Naive B cell (primary cell): ENCODE measurements at regions not wholly inside any gene's neighbourhood (a gene's known extent, or its start where the extent isn't known, plus 50 kb on each side); places are given as distances from the start of the nearest gene placed in this dataset.
A peak's percentile ranks its signal among the peaks of the same experiment; 100 is the strongest.

Experiments used
- ATAC-seq, 2 donors: fragments of 150-1000 bp; cut with Tn5 transposase; 2 replicates each; pipeline ENCODE4 v1.10.0; 2021; ENCODE audit warnings: low read depth in 2 of 2, mild to moderate bottlenecking in 2 of 2, moderate library complexity in 2 of 2
- DNase-seq: peaks from one replicate; pipeline ENCODE4 v3.0.0; 2022
- H3K27ac Mint-ChIP-seq, 6 donors: one replicate each; pipeline ENCODE4 v1.8.0; 2020 to 2022; ENCODE audit warnings: mild to moderate bottlenecking in 6 of 6, mixed read lengths in 6 of 6, moderate library complexity in 5 of 6, inconsistent platforms in 2 of 6
- H3K27me3 Mint-ChIP-seq, 3 donors: one replicate each; pipeline ENCODE4 v1.8.0; 2021 to 2022; ENCODE audit warnings: mixed read lengths in 3 of 3, mild to moderate bottlenecking in 1 of 3
- H3K36me3 Mint-ChIP-seq, 2 donors: one replicate each; pipeline ENCODE4 v1.8.0; 2020 to 2022; ENCODE audit warnings: mixed read lengths in 2 of 2, inconsistent platforms in 1 of 2, mild to moderate bottlenecking in 1 of 2
- H3K4me1 Mint-ChIP-seq, 3 donors: one replicate each; pipeline ENCODE4 v1.8.0; 2020 to 2022; ENCODE audit warnings: mixed read lengths in 3 of 3, inconsistent platforms in 1 of 3, mild to moderate bottlenecking in 1 of 3, moderate library complexity in 1 of 3
- H3K4me3 Mint-ChIP-seq, 8 donors: one replicate each; pipeline ENCODE4 v1.8.0; 2020 to 2022; ENCODE audit warnings: mild to moderate bottlenecking in 8 of 8, mixed read lengths in 8 of 8, moderate library complexity in 8 of 8, inconsistent platforms in 2 of 8
- H3K9me3 Mint-ChIP-seq, 7 donors: one replicate each; pipeline ENCODE4 v1.8.0; 2020 to 2022; ENCODE audit warnings: mixed read lengths in 7 of 7, mild to moderate bottlenecking in 5 of 7, inconsistent platforms in 2 of 7, moderate library complexity in 1 of 7

DNA sequence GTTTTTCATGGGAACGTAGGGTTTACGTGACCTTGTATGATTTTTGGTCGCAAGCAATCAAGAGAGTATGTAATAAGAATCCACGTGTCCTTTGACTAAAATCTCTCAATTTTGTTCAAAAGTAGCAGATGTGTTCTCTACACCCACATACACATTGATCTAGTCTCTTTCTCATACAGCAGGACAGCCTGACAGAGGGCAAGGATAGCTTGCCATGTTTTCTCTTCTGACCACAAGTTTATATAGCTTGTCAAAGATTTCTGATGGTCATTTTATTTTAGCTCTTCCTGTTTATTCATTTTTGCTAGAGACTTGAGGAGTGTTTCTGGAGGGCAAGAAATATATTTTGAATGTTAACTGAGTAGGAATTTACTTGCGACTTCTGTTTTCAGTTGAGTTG lies 570.2 kb upstream of the ALCAM start:
- Mint-ChIP-seq H3K4me3 (no peak overlapping the region), H3K36me3 (no peaks in the 10 kb centered on the region), H3K27ac (no peak overlapping the region), H3K27me3 (no peaks in the 10 kb centered on the region), H3K4me1 (no peaks in the 10 kb centered on the region), H3K9me3 (peaks cover 0 to 2% (median 0%) of the 10 kb centered on the region in 7 donors)
- ATAC-seq (no peak), DNase-seq (no peak)

DNA sequence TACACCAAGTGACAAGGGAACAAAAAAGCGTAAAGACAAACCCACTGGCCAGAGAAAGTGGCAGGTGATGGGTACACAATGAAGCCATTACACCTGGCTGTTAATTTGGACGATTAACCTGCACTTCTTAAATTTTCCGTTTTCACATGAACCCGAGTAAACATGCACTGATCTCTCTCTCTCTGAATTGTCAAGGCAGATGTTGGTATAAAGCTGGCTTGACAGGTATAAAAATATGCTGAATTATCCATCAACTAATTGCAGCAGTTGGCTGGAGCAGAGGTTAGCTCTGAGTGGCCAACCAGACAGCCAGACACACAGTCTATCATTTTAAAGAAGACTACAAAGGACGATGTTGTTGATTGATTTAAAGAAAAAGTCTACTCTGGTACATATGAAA lies 561.7 kb upstream of the ALCAM start:
- Mint-ChIP-seq H3K9me3 (peaks cover 0 to 3% (median 0%) of the 10 kb centered on the region in 7 donors), H3K4me3 (no peak overlapping the region), H3K36me3 (no peaks in the 10 kb centered on the region), H3K27ac (no peak overlapping the region), H3K4me1 (no peaks in the 10 kb centered on the region), H3K27me3 (peaks cover 0 to 3% (median 0%) of the 10 kb centered on the region in 3 donors)
- DNase-seq (no peak), ATAC-seq (no peak)

DNA sequence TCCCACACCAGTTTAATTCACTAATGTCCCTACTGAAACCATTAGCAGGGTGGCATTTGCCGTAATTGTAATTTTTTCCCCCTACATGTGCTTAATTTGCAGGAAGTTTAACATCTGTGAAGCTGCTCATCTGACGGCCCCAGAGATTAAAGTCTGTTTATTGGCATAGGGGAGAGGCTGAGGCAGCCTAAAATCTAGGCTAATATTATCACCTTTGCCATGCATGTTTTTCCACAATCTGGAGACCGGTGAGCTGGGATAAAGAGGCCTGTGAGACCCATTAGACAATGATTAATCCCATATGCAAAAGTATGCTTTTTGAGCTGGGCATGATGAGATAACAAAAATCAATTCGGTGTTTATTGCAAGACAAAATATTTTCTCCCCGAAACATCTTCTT lies 561.2 kb upstream of the ALCAM start:
- ATAC-seq (no peak), DNase-seq (no peak)
- no peaks in the 10 kb centered on the region for H3K4me1 Mint-ChIP-seq
- peaks cover 0 to 3% (median 0%) of the 10 kb centered on the region in 3 donors for H3K27me3 Mint-ChIP-seq
- no peaks in the 10 kb centered on the region for H3K36me3 Mint-ChIP-seq
- H3K4me3 Mint-ChIP-seq: no peak overlapping the region
- peaks cover 0 to 3% (median 0%) of the 10 kb centered on the region in 7 donors for H3K9me3 Mint-ChIP-seq
- H3K27ac Mint-ChIP-seq: no peak overlapping the region

DNA sequence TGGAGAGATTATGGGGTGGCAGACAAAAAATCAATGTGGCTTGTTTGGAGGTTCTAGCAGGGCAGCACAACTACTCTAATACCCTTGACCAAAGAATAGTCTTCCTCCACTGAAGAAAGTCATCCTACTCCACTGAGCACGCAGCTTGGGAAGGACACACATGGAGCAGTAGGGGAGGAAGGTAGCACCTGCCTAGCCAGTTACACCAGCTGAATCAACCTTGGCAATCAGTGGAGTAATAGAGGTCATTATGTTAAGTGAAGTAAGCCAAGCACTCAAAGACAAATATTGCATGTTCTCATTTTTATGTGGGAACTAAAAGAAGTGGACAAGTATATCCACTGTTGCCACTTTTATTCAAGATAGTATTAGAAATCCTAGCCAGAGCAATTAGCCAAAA lies 555.8 kb upstream of the ALCAM start:
- Mint-ChIP-seq H3K27me3 (no peaks in the 10 kb centered on the region), H3K4me1 (no peaks in the 10 kb centered on the region), H3K27ac (no peak overlapping the region), H3K4me3 (no peak overlapping the region), H3K36me3 (no peaks in the 10 kb centered on the region), H3K9me3 (peaks cover 0 to 3% (median 0%) of the 10 kb centered on the region in 7 donors)
- DNase-seq: no peak
- ATAC-seq: no peak

DNA sequence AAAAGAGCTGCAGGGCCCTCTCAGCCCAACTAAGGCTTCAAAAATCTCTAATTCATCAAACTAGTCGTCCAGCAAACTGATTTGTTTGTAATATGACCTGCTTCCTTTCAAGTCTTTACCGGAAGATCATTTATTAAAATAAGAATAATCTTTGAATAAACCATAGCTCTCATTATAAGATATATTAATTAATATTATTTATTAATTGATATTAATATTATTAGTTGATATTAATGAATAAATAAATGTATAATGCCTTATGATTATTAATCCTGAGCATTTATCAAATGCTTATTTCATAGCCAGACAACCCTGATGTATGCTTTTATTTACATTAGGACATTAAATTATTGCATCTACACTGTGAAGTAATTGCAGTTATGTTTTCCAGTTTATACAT lies 550.7 kb upstream of the ALCAM start:
- peaks cover under 1 to 9% of the 10 kb centered on the region in 2 donors for H3K36me3 Mint-ChIP-seq
- ATAC-seq (no peak), DNase-seq (no peak)
- H3K4me3 Mint-ChIP-seq: no peak overlapping the region
- H3K27me3 Mint-ChIP-seq: peaks cover 0 to 3% (median 0%) of the 10 kb centered on the region in 3 donors
- no peaks in the 10 kb centered on the region for H3K4me1 Mint-ChIP-seq
- H3K27ac Mint-ChIP-seq: no peak overlapping the region
- H3K9me3 Mint-ChIP-seq: peaks cover 0 to 10% (median 6%) of the 10 kb centered on the region in 7 donors

DNA sequence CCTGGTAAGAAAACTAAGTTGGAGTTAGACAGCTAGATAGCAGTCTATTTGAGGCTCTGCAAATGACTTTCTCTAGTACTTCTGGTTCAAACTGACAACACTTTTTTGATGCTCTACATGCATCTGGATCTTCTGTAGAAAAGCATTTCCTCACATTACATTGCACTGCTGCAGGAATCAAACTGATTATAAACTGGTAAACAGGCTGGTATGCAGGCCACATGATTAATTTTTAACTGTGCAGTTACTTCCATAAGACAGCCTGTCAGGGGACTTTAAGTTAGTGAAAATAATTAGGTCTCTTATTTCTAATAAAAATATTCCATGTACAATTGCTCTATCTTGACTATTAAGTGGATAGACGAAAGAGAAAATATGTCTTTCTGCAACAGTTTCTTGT lies 550.0 kb upstream of the ALCAM start:
- Mint-ChIP-seq H3K27me3 (peaks cover 0 to 3% (median 0%) of the 10 kb centered on the region in 3 donors), H3K4me3 (no peak overlapping the region), H3K9me3 (peaks cover 0 to 15% (median 10%) of the 10 kb centered on the region in 7 donors), H3K4me1 (no peaks in the 10 kb centered on the region), H3K27ac (no peak overlapping the region), H3K36me3 (peaks cover 5 to 13% of the 10 kb centered on the region in 2 donors)
- no peak for DNase-seq
- ATAC-seq: no peak

DNA sequence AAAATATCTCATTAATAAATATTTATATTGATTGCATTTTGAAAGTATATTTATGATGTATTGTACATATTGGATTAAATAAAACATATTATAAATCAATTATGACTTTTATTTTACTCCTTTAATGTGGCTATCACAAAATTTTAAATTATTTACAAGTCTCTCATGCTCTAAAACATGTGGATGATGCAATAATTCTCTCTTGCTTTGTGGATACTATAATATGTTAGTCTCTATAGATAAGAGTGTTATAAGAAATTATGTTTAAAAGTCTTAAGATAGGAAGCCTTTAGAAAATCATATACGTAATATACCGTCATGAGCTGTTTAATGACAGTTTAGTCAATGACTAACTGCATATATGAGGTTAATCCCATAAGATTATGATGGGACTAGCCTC lies 547.4 kb upstream of the ALCAM start:
- Mint-ChIP-seq H3K36me3 (peaks cover 5 to 13% of the 10 kb centered on the region in 2 donors), H3K4me3 (no peak overlapping the region), H3K27me3 (peaks cover 0 to 3% (median 0%) of the 10 kb centered on the region in 3 donors), H3K9me3 (peaks cover 7 to 27% (median 12%) of the 10 kb centered on the region in 7 donors), H3K27ac (no peak overlapping the region), H3K4me1 (no peaks in the 10 kb centered on the region)
- DNase-seq (no peak), ATAC-seq (no peak)

DNA sequence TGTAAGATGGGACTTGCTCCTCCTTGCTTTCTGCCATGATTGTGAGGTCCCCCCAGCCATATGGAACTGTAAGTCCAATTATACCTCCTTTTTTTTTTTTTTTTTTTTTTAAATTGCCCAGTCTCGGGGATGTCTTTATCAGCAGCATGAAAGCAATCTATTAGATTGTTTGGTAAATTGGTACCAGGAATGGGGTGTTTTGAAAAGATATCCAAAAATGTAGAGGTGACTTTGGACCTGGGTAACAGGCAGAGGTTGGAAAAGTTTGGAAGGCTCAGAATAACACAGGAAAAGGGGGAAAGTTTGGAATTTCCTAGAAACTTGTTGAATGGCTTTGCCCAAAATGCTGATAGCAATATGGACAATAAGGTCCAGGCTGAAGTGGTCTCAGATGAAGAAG lies 545.8 kb upstream of the ALCAM start:
- Mint-ChIP-seq H3K27me3 (peaks cover 0 to 3% (median 0%) of the 10 kb centered on the region in 3 donors), H3K9me3 (peaks cover 7 to 27% (median 12%) of the 10 kb centered on the region in 7 donors), H3K36me3 (peaks cover 5 to 13% of the 10 kb centered on the region in 2 donors), H3K4me3 (no peak overlapping the region), H3K4me1 (no peaks in the 10 kb centered on the region), H3K27ac (no peak overlapping the region)
- DNase-seq (no peak), ATAC-seq (no peak)

DNA sequence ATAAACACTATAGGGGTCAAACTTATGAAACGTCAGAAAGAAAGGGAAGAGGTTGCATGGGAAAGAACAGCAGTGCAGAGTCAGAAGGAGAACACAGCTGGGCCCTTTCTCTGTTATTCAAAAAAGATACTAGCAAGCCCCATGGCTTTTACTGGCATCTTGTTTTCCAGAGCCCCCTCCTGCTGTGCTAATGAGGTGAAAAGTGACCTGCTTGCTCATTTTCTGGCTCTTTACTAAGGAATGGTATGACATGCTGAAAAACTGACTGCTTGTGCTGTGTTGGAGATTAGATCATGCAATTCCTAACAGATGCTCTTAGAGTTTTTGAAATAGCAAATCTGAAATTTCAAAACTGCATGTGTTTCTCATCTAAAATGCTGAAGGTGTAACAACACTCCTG lies 541.6 kb upstream of the ALCAM start:
- H3K27ac Mint-ChIP-seq: no peak overlapping the region
- H3K4me3 Mint-ChIP-seq: no peak overlapping the region
- H3K9me3 Mint-ChIP-seq: peaks cover 7 to 25% (median 11%) of the 10 kb centered on the region in 7 donors
- no peak for DNase-seq
- ATAC-seq: no peak
- no peaks in the 10 kb centered on the region for H3K27me3 Mint-ChIP-seq
- peaks cover 5 to 13% of the 10 kb centered on the region in 2 donors for H3K36me3 Mint-ChIP-seq
- H3K4me1 Mint-ChIP-seq: no peaks in the 10 kb centered on the region

DNA sequence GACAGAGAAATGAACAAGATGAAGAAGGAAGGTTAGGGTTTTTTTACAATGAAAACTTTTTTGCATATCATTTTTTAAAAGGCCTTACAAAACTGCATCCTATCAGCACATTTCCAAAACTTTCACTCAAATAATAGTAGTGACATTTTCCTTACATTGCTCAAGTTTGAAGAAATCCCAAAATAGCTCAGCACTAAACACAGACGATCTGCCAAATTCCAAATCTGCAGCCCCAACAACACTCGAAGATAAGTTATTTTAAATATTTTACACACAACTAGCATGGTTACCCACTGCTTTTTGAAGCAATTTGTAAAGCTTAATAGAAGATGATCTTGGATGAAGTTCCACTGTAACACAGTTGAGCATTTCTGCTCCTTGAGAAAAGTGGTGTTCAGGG lies 535.6 kb upstream of the ALCAM start:
- Mint-ChIP-seq H3K27ac (no peak overlapping the region), H3K9me3 (no peaks in the 10 kb centered on the region), H3K4me3 (no peak overlapping the region), H3K27me3 (no peaks in the 10 kb centered on the region), H3K36me3 (no peaks in the 10 kb centered on the region), H3K4me1 (no peaks in the 10 kb centered on the region)
- DNase-seq (no peak), ATAC-seq (no peak)

DNA sequence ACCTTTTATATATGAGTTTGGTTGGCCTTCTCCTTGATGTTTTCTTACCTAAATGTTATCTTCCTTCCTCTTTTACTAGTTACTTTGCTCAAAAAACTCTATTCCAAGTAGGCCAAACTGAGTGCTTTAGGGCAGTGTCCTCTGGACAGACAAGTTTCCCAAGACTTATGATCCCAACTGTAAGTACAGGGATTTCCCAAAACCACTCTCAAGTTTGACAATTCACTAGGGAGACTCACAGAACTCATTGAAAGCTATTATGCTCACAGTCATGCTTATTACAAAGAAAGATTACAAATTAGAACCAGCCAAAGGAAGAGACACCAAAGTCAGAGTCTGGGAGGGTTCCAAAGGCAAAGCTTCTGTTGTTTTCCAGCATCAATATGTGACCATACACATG lies 534.2 kb upstream of the ALCAM start:
- no peak overlapping the region for H3K4me3 Mint-ChIP-seq
- DNase-seq (no peak), ATAC-seq (no peak)
- H3K27me3 Mint-ChIP-seq: no peaks in the 10 kb centered on the region
- no peaks in the 10 kb centered on the region for H3K4me1 Mint-ChIP-seq
- H3K27ac Mint-ChIP-seq: no peak overlapping the region
- H3K36me3 Mint-ChIP-seq: no peaks in the 10 kb centered on the region
- H3K9me3 Mint-ChIP-seq: no peaks in the 10 kb centered on the region

DNA sequence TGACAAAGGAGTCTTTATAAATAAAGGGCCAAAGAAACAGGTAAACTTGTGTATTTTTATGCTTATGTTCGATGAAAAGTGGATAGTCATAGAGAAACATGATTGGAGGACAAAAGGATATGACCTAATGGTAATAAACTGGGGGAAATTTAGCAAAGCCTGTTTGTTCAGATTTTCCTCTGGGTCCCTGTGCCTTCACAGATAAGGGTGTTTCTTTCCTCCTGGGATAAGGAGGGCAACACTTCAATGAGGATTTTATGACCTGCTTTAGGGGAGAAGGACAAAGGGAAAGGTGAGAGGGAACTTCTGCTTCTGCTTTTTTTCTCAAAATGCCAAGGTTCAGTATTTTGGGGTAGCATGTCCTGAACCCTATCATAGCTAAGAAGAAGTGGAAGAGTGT lies 531.3 kb upstream of the ALCAM start:
- Mint-ChIP-seq H3K9me3 (no peaks in the 10 kb centered on the region), H3K36me3 (no peaks in the 10 kb centered on the region), H3K4me3 (no peak overlapping the region), H3K4me1 (no peaks in the 10 kb centered on the region), H3K27me3 (no peaks in the 10 kb centered on the region), H3K27ac (peak overlapping the region in 1 of 6 donors; percentile 4)
- ATAC-seq: no peak
- no peak for DNase-seq

DNA sequence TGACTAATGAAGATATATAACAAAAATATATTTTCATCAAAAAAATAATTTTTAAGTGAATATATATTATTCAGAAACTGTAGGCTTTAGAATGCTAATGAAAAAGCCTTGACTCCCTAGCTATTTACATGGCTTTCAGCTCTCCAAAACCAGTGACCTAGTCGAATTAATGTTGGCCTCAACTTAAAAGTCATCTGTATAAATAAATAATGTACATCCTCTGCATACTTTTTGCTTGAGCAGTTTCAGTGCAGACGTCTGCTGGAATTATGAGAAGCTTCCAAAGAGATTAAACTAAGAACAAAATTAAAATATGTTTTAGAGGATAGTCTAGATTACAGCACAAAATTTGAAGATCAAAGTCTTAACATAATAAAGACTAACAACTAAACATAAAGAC lies 520.4 kb upstream of the ALCAM start:
- DNase-seq: no peak
- H3K36me3 Mint-ChIP-seq: no peaks in the 10 kb centered on the region
- peaks cover 0 to 24% (median 5%) of the 10 kb centered on the region in 7 donors for H3K9me3 Mint-ChIP-seq
- H3K27me3 Mint-ChIP-seq: no peaks in the 10 kb centered on the region
- no peak overlapping the region for H3K4me3 Mint-ChIP-seq
- H3K4me1 Mint-ChIP-seq: no peaks in the 10 kb centered on the region
- no peak for ATAC-seq
- no peak overlapping the region for H3K27ac Mint-ChIP-seq

DNA sequence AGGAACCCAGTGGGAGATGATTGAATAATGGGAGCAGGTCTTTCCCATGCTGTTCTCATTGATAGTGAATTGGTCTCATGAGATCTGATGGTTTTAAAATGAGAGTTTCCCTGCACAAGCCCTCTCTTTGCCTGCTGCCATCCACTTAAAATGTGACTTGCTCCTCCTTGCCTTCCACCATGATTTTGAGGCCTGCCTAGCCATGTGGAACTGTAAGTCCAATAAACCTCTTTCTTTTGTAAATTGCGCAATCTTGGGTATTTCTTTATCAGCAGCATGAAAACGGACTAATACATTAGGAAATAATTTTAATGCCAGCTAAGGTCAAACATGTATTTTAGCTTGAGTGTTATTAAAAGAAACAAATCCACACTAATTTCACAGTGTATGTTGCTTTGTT lies 517.6 kb upstream of the ALCAM start:
- H3K27me3 Mint-ChIP-seq: no peaks in the 10 kb centered on the region
- H3K27ac Mint-ChIP-seq: no peak overlapping the region
- no peaks in the 10 kb centered on the region for H3K4me1 Mint-ChIP-seq
- H3K36me3 Mint-ChIP-seq: no peaks in the 10 kb centered on the region
- ATAC-seq (no peak), DNase-seq (no peak)
- peaks cover 0 to 25% (median 7%) of the 10 kb centered on the region in 7 donors for H3K9me3 Mint-ChIP-seq
- no peak overlapping the region for H3K4me3 Mint-ChIP-seq

DNA sequence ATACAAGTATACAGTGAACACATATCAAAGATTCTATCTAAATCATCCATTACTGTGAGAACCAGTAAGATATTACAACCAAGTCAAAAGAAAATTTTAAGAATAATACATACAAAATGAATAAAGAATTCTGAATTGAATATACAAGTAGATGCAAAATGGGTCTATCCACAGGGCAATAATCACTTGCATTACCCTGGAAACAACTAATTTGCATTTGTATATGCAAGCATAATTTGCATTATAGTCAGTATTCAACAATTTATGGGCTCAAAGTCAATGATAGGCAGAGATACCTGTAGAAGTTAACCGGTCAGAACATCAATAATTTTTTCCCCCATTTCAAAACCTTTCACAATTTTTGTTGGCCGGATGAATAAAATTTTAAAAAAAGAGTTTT lies 512.2 kb upstream of the ALCAM start:
- no peaks in the 10 kb centered on the region for H3K27me3 Mint-ChIP-seq
- DNase-seq (no peak), ATAC-seq (no peak)
- H3K36me3 Mint-ChIP-seq: no peaks in the 10 kb centered on the region
- no peak overlapping the region for H3K27ac Mint-ChIP-seq
- H3K4me1 Mint-ChIP-seq: no peaks in the 10 kb centered on the region
- H3K9me3 Mint-ChIP-seq: peaks cover 0 to 7% (median 0%) of the 10 kb centered on the region in 7 donors
- no peak overlapping the region for H3K4me3 Mint-ChIP-seq
